ENCODE measurements at regions not wholly inside any gene's neighbourhood (a gene's known extent, or its start where the extent isn't known, plus 50 kb on each side); places are given as distances from the start of the nearest gene placed in this dataset.
A peak's percentile ranks its signal among the peaks of the same experiment; 100 is the strongest.

- H3K27ac Mint-ChIP-seq, result no peak overlapping the region
- no peaks in the 10 kb centered on the region for H3K4me1 Mint-ChIP-seq
- peaks cover 22% of the 10 kb centered on the region for H3K27me3 Mint-ChIP-seq
- H3K9me3 Mint-ChIP-seq, result no peaks in the 10 kb centered on the region
- H3K36me3 Mint-ChIP-seq (ENCODE audit: low read depth), result no peaks in the 10 kb centered on the region
- no peak for ATAC-seq (replicated peaks)
- no peak overlapping the region for H3K4me3 Mint-ChIP-seq
Observed at GRCh38 chr15:98174841-98175240, 214.3 kb downstream of the ARRDC4 start.

GRCh38 chr15:98177966-98178592, 217.6 kb downstream of the ARRDC4 start:
- Mint-ChIP-seq H3K27ac (no peak overlapping the region), H3K9me3 (no peaks in the 10 kb centered on the region)
- peak; percentile 45 for ATAC-seq (replicated peaks)

GRCh38 chr15:98178861-98179260, 218.4 kb downstream of the ARRDC4 start:
- H3K27ac Mint-ChIP-seq, result no peak overlapping the region
- no peaks in the 10 kb centered on the region for H3K36me3 Mint-ChIP-seq (ENCODE audit: low read depth)
- H3K4me1 Mint-ChIP-seq, result no peaks in the 10 kb centered on the region
- H3K4me3 Mint-ChIP-seq, result no peak overlapping the region
- no peaks in the 10 kb centered on the region for H3K9me3 Mint-ChIP-seq
- peaks cover 20% of the 10 kb centered on the region for H3K27me3 Mint-ChIP-seq
- no peak for ATAC-seq (replicated peaks)

More at GRCh38 chr15:98177966-98178592, 217.6 kb downstream of the ARRDC4 start:
- no peak overlapping the region for H3K4me3 Mint-ChIP-seq
- H3K36me3 Mint-ChIP-seq (ENCODE audit: low read depth), result no peaks in the 10 kb centered on the region
- no peaks in the 10 kb centered on the region for H3K4me1 Mint-ChIP-seq
- H3K27me3 Mint-ChIP-seq, result peaks cover 20% of the 10 kb centered on the region

GRCh38 chr15:98187549-98187948, 227.0 kb downstream of the ARRDC4 start:
- H3K4me3 Mint-ChIP-seq, result no peak overlapping the region
- no peak overlapping the region for H3K27ac Mint-ChIP-seq
- no peak for ATAC-seq (replicated peaks)
- no peaks in the 10 kb centered on the region for H3K9me3 Mint-ChIP-seq
- H3K27me3 Mint-ChIP-seq, result peaks cover 4% of the 10 kb centered on the region
- no peaks in the 10 kb centered on the region for H3K4me1 Mint-ChIP-seq
- no peaks in the 10 kb centered on the region for H3K36me3 Mint-ChIP-seq (ENCODE audit: low read depth)

GRCh38 chr15:98190914-98191313, 230.4 kb downstream of the ARRDC4 start:
- Mint-ChIP-seq H3K4me3 (no peak overlapping the region), H3K27me3 (no peaks in the 10 kb centered on the region), H3K9me3 (no peaks in the 10 kb centered on the region), H3K27ac (no peak overlapping the region), H3K36me3 (ENCODE audit: low read depth) (no peaks in the 10 kb centered on the region), H3K4me1 (no peaks in the 10 kb centered on the region)
- ATAC-seq (replicated peaks), result no peak

- H3K27ac Mint-ChIP-seq, result no peak overlapping the region
- H3K4me3 Mint-ChIP-seq, result no peak overlapping the region
- no peak for ATAC-seq (replicated peaks)
- H3K4me1 Mint-ChIP-seq, result no peaks in the 10 kb centered on the region
- H3K9me3 Mint-ChIP-seq, result no peaks in the 10 kb centered on the region
- no peaks in the 10 kb centered on the region for H3K27me3 Mint-ChIP-seq
- no peaks in the 10 kb centered on the region for H3K36me3 Mint-ChIP-seq (ENCODE audit: low read depth)
Observed at GRCh38 chr15:98195796-98196195, 235.3 kb downstream of the ARRDC4 start.

- Mint-ChIP-seq H3K27me3 (no peaks in the 10 kb centered on the region), H3K27ac (no peak overlapping the region), H3K4me1 (no peaks in the 10 kb centered on the region), H3K4me3 (no peak overlapping the region), H3K9me3 (no peaks in the 10 kb centered on the region), H3K36me3 (ENCODE audit: low read depth) (no peaks in the 10 kb centered on the region)
- no peak for ATAC-seq (replicated peaks)
Observed at GRCh38 chr15:98196371-98196770, 235.9 kb downstream of the ARRDC4 start.

- no peak overlapping the region for H3K27ac Mint-ChIP-seq
- no peaks in the 10 kb centered on the region for H3K27me3 Mint-ChIP-seq
Observed at GRCh38 chr15:98202256-98202655, 241.8 kb downstream of the ARRDC4 start.

GRCh38 chr15:98203872-98204660, 243.6 kb downstream of the ARRDC4 start:
- no peak for ATAC-seq (replicated peaks)
- H3K36me3 Mint-ChIP-seq (ENCODE audit: low read depth), result no peaks in the 10 kb centered on the region
- no peaks in the 10 kb centered on the region for H3K27me3 Mint-ChIP-seq
- no peak overlapping the region for H3K27ac Mint-ChIP-seq
- no peaks in the 10 kb centered on the region for H3K9me3 Mint-ChIP-seq
- no peaks in the 10 kb centered on the region for H3K4me1 Mint-ChIP-seq
- H3K4me3 Mint-ChIP-seq, result no peak overlapping the region

More at GRCh38 chr15:98202256-98202655, 241.8 kb downstream of the ARRDC4 start:
- ATAC-seq (replicated peaks), result no peak
- Mint-ChIP-seq H3K4me3 (no peak overlapping the region), H3K9me3 (no peaks in the 10 kb centered on the region), H3K36me3 (ENCODE audit: low read depth) (no peaks in the 10 kb centered on the region), H3K4me1 (no peaks in the 10 kb centered on the region)

- no peak overlapping the region for H3K4me3 Mint-ChIP-seq
- H3K27me3 Mint-ChIP-seq, result no peaks in the 10 kb centered on the region
- H3K36me3 Mint-ChIP-seq (ENCODE audit: low read depth), result no peaks in the 10 kb centered on the region
- H3K4me1 Mint-ChIP-seq, result no peaks in the 10 kb centered on the region
- no peak overlapping the region for H3K27ac Mint-ChIP-seq
- no peaks in the 10 kb centered on the region for H3K9me3 Mint-ChIP-seq
- ATAC-seq (replicated peaks), result no peak
Observed at GRCh38 chr15:98207928-98208327, 247.4 kb downstream of the ARRDC4 start.

GRCh38 chr15:98213346-98213979, 253.0 kb downstream of the ARRDC4 start:
- no peak for ATAC-seq (replicated peaks)
- Mint-ChIP-seq H3K27me3 (no peaks in the 10 kb centered on the region), H3K4me1 (no peaks in the 10 kb centered on the region), H3K27ac (no peak overlapping the region), H3K36me3 (ENCODE audit: low read depth) (no peaks in the 10 kb centered on the region), H3K9me3 (no peaks in the 10 kb centered on the region), H3K4me3 (no peak overlapping the region)

GRCh38 chr15:98216166-98216565, 255.7 kb downstream of the ARRDC4 start:
- H3K4me3 Mint-ChIP-seq, result no peak overlapping the region
- H3K27me3 Mint-ChIP-seq, result no peaks in the 10 kb centered on the region
- H3K27ac Mint-ChIP-seq, result no peak overlapping the region
- H3K36me3 Mint-ChIP-seq (ENCODE audit: low read depth), result no peaks in the 10 kb centered on the region
- no peak for ATAC-seq (replicated peaks)
- H3K9me3 Mint-ChIP-seq, result no peaks in the 10 kb centered on the region
- no peaks in the 10 kb centered on the region for H3K4me1 Mint-ChIP-seq

GRCh38 chr15:98217356-98217755, 256.9 kb downstream of the ARRDC4 start:
- Mint-ChIP-seq H3K4me3 (no peak overlapping the region), H3K27me3 (no peaks in the 10 kb centered on the region), H3K4me1 (no peaks in the 10 kb centered on the region), H3K27ac (no peak overlapping the region), H3K36me3 (ENCODE audit: low read depth) (no peaks in the 10 kb centered on the region), H3K9me3 (no peaks in the 10 kb centered on the region)
- no peak for ATAC-seq (replicated peaks)

- ATAC-seq (replicated peaks), result no peak
- Mint-ChIP-seq H3K36me3 (ENCODE audit: low read depth) (no peaks in the 10 kb centered on the region), H3K4me3 (no peak overlapping the region), H3K27me3 (no peaks in the 10 kb centered on the region), H3K9me3 (no peaks in the 10 kb centered on the region), H3K4me1 (no peaks in the 10 kb centered on the region), H3K27ac (no peak overlapping the region)
Observed at GRCh38 chr15:98221144-98221543, 260.6 kb downstream of the ARRDC4 start.

- no peaks in the 10 kb centered on the region for H3K9me3 Mint-ChIP-seq
- ATAC-seq (replicated peaks), result no peak
- H3K4me1 Mint-ChIP-seq, result no peaks in the 10 kb centered on the region
- H3K27ac Mint-ChIP-seq, result no peak overlapping the region
- H3K36me3 Mint-ChIP-seq (ENCODE audit: low read depth), result no peaks in the 10 kb centered on the region
- H3K4me3 Mint-ChIP-seq, result no peak overlapping the region
- no peaks in the 10 kb centered on the region for H3K27me3 Mint-ChIP-seq
Observed at GRCh38 chr15:98221577-98221976, 261.1 kb downstream of the ARRDC4 start.

Data from activated T-helper 17 cell treated with anti-CD3 and anti-CD28 coated beads, Interleukin-2, amount 50 U/mL, for 72 hours (primary cell).